ENCODE measurements at regions not wholly inside any gene's neighbourhood (a gene's known extent, or its start where the extent isn't known, plus 50 kb on each side); places are given as distances from the start of the nearest gene placed in this dataset.

DNA sequence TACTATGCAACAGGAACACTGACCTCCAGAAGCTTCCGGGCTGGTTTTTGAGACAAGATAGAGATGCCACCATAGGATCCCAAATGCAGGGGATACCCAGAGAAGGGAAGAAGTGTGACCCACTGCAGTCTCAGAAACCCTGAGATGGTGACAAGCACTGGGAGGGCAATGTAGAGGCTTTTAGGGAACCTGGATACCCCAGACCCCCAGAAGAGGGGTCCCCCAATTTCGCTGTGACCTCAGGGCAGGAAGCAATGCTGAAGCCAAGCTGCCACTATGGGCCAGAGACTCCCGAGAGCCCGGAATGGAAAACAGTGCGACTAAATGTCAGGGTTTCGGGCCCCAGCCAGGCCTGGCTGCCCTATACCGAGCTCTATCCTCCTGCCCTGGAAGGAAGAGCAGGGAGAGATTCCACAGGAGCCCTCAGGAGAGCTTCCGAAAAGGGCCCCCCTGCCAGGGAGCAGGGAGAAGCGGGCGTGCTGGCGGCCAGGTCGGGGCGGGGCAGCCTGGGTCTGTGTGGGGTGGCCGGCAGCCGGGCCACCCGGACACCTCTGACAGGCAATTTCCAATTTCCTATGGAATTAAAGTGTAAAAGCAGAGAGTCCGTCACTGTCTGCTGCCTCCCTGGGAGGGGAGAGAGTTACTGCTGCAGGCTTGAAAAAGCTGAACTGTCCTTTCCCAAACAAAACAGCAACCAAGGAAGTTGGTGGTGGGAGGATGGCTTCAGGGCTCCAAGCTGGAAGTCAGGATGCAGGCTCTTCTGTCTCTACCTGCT is 154.2 kb downstream of the FGF18 start:
- H4K91ac ChIP-seq (ENCODE audit: insufficient read depth, low read depth, low read length): no peak overlapping the region
- no peak overlapping the region for H3K56ac ChIP-seq (ENCODE audit: extremely low read depth, insufficient read depth, low read length)
- peaks cover 14% of the 10 kb centered on the region; the same call in 1 of the 2 replicates for H3K27me3 ChIP-seq (ENCODE audit: control insufficient read depth, insufficient read depth, low read length)
- no peak overlapping the region for H2BK5ac ChIP-seq (ENCODE audit: low read depth, low read length, poor library complexity, severe bottlenecking)
- no peak overlapping the region for H3K4me2 ChIP-seq (ENCODE audit: low read depth, low read length)
- no peak overlapping the region for H3K18ac ChIP-seq (ENCODE audit: low read depth, low read length)
- H2AFZ ChIP-seq (replicated peaks; ENCODE audit: low read length, poor library complexity): no peak overlapping the region
- no peak overlapping the region for H2BK120ac ChIP-seq (ENCODE audit: low read depth, low read length)
- no peaks in the 10 kb centered on the region; the same call in 1 of the 2 replicates for H3K9me1 ChIP-seq (ENCODE audit: insufficient read depth, low read length)
- H4K20me1 ChIP-seq (ENCODE audit: insufficient read depth, low read length): no peaks in the 10 kb centered on the region
- no peak overlapping the region for H3K27ac ChIP-seq (ENCODE audit: insufficient read depth, low read length)
- no peak overlapping the region for H3K4ac ChIP-seq (ENCODE audit: low read depth, low read length)
- dilution Hi-C loops (cut with HindIII; ENCODE audit: low sequenced_read_pairs, unreplicated experiment): no loop called here
- H3K4me3 ChIP-seq (ENCODE audit: insufficient read depth, low read depth, low read length): no peak overlapping the region
- ChIA-PET POLR2A (ENCODE audit: unreplicated experiment) (no interaction called here), CTCF (no interaction called here)
- H3K9ac ChIP-seq (ENCODE audit: low read depth, low read length): no peak overlapping the region
- no peak overlapping the region for H2BK20ac ChIP-seq (ENCODE audit: low read depth, low read length)
- ATAC-seq (ENCODE audit: low read depth): no peak
- intact Hi-C loops (cut with micrococcal nuclease): no loop called here
- no peak overlapping the region for H4K8ac ChIP-seq (ENCODE audit: low read depth in 2 of 2, low read length in 2 of 2)
- no peak overlapping the region for H2AK5ac ChIP-seq (ENCODE audit: low read depth, low read length)
- in situ Hi-C loops (cut with MboI; ENCODE audit: low sequenced_read_pairs): no loop called here
- TF ChIP-seq, protein P1, sequence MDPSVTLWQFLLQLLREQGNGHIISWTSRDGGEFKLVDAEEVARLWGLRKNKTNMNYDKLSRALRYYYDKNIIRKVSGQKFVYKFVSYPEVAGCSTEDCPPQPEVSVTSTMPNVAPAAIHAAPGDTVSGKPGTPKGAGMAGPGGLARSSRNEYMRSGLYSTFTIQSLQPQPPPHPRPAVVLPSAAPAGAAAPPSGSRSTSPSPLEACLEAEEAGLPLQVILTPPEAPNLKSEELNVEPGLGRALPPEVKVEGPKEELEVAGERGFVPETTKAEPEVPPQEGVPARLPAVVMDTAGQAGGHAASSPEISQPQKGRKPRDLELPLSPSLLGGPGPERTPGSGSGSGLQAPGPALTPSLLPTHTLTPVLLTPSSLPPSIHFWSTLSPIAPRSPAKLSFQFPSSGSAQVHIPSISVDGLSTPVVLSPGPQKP (IDR thresholded peaks at IDR 0.05; ENCODE audit: borderline replicate concordance, low read depth, low read length): no peak
- TF ChIP-seq RAD21 (IDR thresholded peaks at IDR 0.05; ENCODE audit: low read length) (no peak), FOS (IDR thresholded peaks at IDR 0.05; ENCODE audit: low read depth, low read length) (no peak), CEBPB (IDR thresholded peaks at IDR 0.05; ENCODE audit: low read depth, low read length) (no peak)
- TF ChIP-seq, protein P2, sequence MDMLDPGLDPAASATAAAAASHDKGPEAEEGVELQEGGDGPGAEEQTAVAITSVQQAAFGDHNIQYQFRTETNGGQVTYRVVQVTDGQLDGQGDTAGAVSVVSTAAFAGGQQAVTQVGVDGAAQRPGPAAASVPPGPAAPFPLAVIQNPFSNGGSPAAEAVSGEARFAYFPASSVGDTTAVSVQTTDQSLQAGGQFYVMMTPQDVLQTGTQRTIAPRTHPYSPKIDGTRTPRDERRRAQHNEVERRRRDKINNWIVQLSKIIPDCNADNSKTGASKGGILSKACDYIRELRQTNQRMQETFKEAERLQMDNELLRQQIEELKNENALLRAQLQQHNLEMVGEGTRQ (IDR thresholded peaks at IDR 0.05; ENCODE audit: low read depth, low read length): no peak
- TF ChIP-seq, protein P3, sequence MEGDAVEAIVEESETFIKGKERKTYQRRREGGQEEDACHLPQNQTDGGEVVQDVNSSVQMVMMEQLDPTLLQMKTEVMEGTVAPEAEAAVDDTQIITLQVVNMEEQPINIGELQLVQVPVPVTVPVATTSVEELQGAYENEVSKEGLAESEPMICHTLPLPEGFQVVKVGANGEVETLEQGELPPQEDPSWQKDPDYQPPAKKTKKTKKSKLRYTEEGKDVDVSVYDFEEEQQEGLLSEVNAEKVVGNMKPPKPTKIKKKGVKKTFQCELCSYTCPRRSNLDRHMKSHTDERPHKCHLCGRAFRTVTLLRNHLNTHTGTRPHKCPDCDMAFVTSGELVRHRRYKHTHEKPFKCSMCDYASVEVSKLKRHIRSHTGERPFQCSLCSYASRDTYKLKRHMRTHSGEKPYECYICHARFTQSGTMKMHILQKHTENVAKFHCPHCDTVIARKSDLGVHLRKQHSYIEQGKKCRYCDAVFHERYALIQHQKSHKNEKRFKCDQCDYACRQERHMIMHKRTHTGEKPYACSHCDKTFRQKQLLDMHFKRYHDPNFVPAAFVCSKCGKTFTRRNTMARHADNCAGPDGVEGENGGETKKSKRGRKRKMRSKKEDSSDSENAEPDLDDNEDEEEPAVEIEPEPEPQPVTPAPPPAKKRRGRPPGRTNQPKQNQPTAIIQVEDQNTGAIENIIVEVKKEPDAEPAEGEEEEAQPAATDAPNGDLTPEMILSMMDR (conservative IDR thresholded peaks at IDR 0.05; ENCODE audit: low read depth, low read length): no peak
- no TSS peak for BruUV-seq (replicated peaks)
- H3K79me1 ChIP-seq (ENCODE audit: low read depth in 1 of 2, low read length in 2 of 2): no peaks in the 10 kb centered on the region
- no peaks in the 10 kb centered on the region for H3K36me3 ChIP-seq (ENCODE audit: control insufficient read depth, insufficient read depth, low read length)
- peaks cover 3% of the 10 kb centered on the region; the same call in 1 of the 2 replicates for H3K9me3 ChIP-seq (ENCODE audit: control insufficient read depth, insufficient read depth, low read length)
- no peak for DNase-seq
- H4K5ac ChIP-seq (ENCODE audit: low read depth, low read length): no peak overlapping the region
- WGBS, 2 experiments (ENCODE audit: extremely low coverage in 2 of 2, insufficient read length in 1 of 2): no CpG with 5 or more reads among the region's 17 CpGs
- no peak overlapping the region for H2AK9ac ChIP-seq (replicated peaks; ENCODE audit: low read depth, low read length, poor library complexity)
- no peaks in the 10 kb centered on the region; the same call in 1 of the 2 replicates for H3K4me1 ChIP-seq (ENCODE audit: control insufficient read depth, insufficient read depth, low read length)
- H3K14ac ChIP-seq (replicated peaks; ENCODE audit: low read depth, low read length): no peak overlapping the region
- no peak overlapping the region for H2BK15ac ChIP-seq (ENCODE audit: low read depth, low read length)
- H3K23ac ChIP-seq (ENCODE audit: low read depth, low read length): no peak overlapping the region
